Stimulated activated CD4-positive, alpha-beta T cell treated with anti-CD3 and anti-CD28 coated beads, Interleukin-4, amount 100 ng/mL, for 24 hours (primary cell): ENCODE measurements at regions not wholly inside any gene's neighbourhood (a gene's known extent, or its start where the extent isn't known, plus 50 kb on each side); places are given as distances from the start of the nearest gene placed in this dataset.

Experiments used
- DNase-seq: peaks from one replicate; pipeline ENCODE4 v3.0.0-alpha.2; 2020

- DNase-seq = no peak
Measured at GRCh38 chr3:23665741-23666140, 140.0 kb upstream of the UBE2E1 start.

GRCh38 chr3:23666818-23667217 is 138.9 kb upstream of the UBE2E1 start:
- no peak for DNase-seq

GRCh38 chr3:23667536-23668429 is 138.0 kb upstream of the UBE2E1 start:
- no peak for DNase-seq

- no peak for DNase-seq
Measured at GRCh38 chr3:23668430-23668904, 137.3 kb upstream of the UBE2E1 start.

GRCh38 chr3:23669541-23670255 is 136.1 kb upstream of the UBE2E1 start:
- DNase-seq = no peak

- no peak for DNase-seq
Measured at GRCh38 chr3:23671851-23672589, 133.7 kb upstream of the UBE2E1 start.

GRCh38 chr3:23672628-23673027 is 133.1 kb upstream of the UBE2E1 start:
- DNase-seq = no peak

GRCh38 chr3:23675010-23675409 is 130.7 kb upstream of the UBE2E1 start:
- no peak for DNase-seq

GRCh38 chr3:23676093-23676492 is 129.7 kb upstream of the UBE2E1 start:
- DNase-seq = no peak

GRCh38 chr3:23682646-23683045 is 123.1 kb upstream of the UBE2E1 start:
- no peak for DNase-seq

GRCh38 chr3:23685541-23686258 is 120.1 kb upstream of the UBE2E1 start:
- peak; percentile 5 for DNase-seq

GRCh38 chr3:23686519-23686918 is 119.2 kb upstream of the UBE2E1 start:
- no peak for DNase-seq

GRCh38 chr3:23691357-23691895 is 114.3 kb upstream of the UBE2E1 start:
- DNase-seq = no peak

GRCh38 chr3:23696842-23697241 is 108.9 kb upstream of the UBE2E1 start:
- DNase-seq = no peak

GRCh38 chr3:23697416-23697815 is 108.3 kb upstream of the UBE2E1 start:
- DNase-seq = no peak

GRCh38 chr3:23698652-23699313 is 107.0 kb upstream of the UBE2E1 start:
- DNase-seq = no peak

- DNase-seq = no peak
Measured at GRCh38 chr3:23700616-23701015, 105.1 kb upstream of the UBE2E1 start.

- no peak for DNase-seq
Measured at GRCh38 chr3:23701716-23702597, 103.8 kb upstream of the UBE2E1 start.

GRCh38 chr3:23704298-23704697 is 101.5 kb upstream of the UBE2E1 start:
- no peak for DNase-seq

GRCh38 chr3:23706111-23706510 is 99.6 kb upstream of the UBE2E1 start:
- no peak for DNase-seq

GRCh38 chr3:23709987-23710386 is 95.8 kb upstream of the UBE2E1 start:
- no peak for DNase-seq
